ENCODE measurements at regions not wholly inside any gene's neighbourhood (a gene's known extent, or its start where the extent isn't known, plus 50 kb on each side); places are given as distances from the start of the nearest gene placed in this dataset.

DNA sequence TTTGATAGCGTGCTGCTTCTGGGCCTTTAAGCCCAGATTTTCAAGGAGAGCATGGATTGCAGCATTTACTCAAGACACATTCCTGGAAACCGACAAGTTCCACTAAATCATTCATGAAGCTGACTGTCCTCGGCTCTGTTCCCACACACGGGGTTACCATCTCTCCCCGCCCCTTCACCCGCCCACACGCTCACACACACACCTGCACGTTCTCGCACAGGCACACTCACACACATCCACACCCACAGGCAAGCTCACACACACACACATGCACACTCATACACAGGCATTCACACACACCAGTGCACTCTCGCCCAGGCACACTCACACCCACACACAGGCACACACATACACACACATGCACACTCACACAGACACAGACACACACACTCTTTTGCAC lies 150.0 kb upstream of the AGAP1 start:
- TF ChIP-seq, protein P1, sequence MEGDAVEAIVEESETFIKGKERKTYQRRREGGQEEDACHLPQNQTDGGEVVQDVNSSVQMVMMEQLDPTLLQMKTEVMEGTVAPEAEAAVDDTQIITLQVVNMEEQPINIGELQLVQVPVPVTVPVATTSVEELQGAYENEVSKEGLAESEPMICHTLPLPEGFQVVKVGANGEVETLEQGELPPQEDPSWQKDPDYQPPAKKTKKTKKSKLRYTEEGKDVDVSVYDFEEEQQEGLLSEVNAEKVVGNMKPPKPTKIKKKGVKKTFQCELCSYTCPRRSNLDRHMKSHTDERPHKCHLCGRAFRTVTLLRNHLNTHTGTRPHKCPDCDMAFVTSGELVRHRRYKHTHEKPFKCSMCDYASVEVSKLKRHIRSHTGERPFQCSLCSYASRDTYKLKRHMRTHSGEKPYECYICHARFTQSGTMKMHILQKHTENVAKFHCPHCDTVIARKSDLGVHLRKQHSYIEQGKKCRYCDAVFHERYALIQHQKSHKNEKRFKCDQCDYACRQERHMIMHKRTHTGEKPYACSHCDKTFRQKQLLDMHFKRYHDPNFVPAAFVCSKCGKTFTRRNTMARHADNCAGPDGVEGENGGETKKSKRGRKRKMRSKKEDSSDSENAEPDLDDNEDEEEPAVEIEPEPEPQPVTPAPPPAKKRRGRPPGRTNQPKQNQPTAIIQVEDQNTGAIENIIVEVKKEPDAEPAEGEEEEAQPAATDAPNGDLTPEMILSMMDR (IDR thresholded peaks at IDR 0.05) = no peak
- TF ChIP-seq POLR2A (IDR thresholded peaks at IDR 0.05) (no peak), POLR2AphosphoS5 (IDR thresholded peaks at IDR 0.05) (no peak)

Data from breast epithelium (tissue), 3 donors.